Colon (tissue), 2 donors: ENCODE measurements at regions not wholly inside any gene's neighbourhood (a gene's known extent, or its start where the extent isn't known, plus 50 kb on each side); places are given as distances from the start of the nearest gene placed in this dataset.
A peak's percentile ranks its signal among the peaks of the same experiment; 100 is the strongest.

Experiments
- FAIRE-seq: peaks from 2 replicates; lab custom pipeline; 2012; peaks lifted over from hg19 to GRCh38; lab: Jason Lieb, UNC
- donor health status: control.
- donor health status: control.

GRCh38 chr5:14983666-14984441 is 112.3 kb upstream of the ANKH start:
- FAIRE-seq, result no peak

GRCh38 chr5:14980698-14981097 is 109.1 kb upstream of the ANKH start:
- no peak for FAIRE-seq

- peak; percentile 21 for FAIRE-seq
Observed at GRCh38 chr5:14977058-14977685, 105.6 kb upstream of the ANKH start.

GRCh38 chr5:14976486-14976885 is 104.9 kb upstream of the ANKH start:
- FAIRE-seq, result no peak

GRCh38 chr5:14971873-14972272 is 100.3 kb upstream of the ANKH start:
- no peak for FAIRE-seq

- no peak for FAIRE-seq
Observed at GRCh38 chr5:14968796-14969195, 97.2 kb upstream of the ANKH start.

- FAIRE-seq, result no peak
Observed at GRCh38 chr5:14967166-14967565, 95.6 kb upstream of the ANKH start.

GRCh38 chr5:14965815-14966214 is 94.2 kb upstream of the ANKH start:
- FAIRE-seq, result no peak

GRCh38 chr5:14962604-14963003 is 91.0 kb upstream of the ANKH start:
- no peak for FAIRE-seq

GRCh38 chr5:14960120-14960462 is 88.5 kb upstream of the ANKH start:
- no peak for FAIRE-seq

GRCh38 chr5:14959399-14960119 is 88.0 kb upstream of the ANKH start:
- FAIRE-seq, result no peak

- FAIRE-seq, result no peak
Observed at GRCh38 chr5:14958188-14958587, 86.6 kb upstream of the ANKH start.

- no peak for FAIRE-seq
Observed at GRCh38 chr5:14956423-14957046, 85.0 kb upstream of the ANKH start.

GRCh38 chr5:14954616-14955343 is 83.2 kb upstream of the ANKH start:
- no peak for FAIRE-seq

- FAIRE-seq, result no peak
Observed at GRCh38 chr5:14954216-14954615, 82.6 kb upstream of the ANKH start.

- no peak for FAIRE-seq
Observed at GRCh38 chr5:14953075-14953607, 81.6 kb upstream of the ANKH start.

- FAIRE-seq, result no peak
Observed at GRCh38 chr5:14948383-14948782, 76.8 kb upstream of the ANKH start.

GRCh38 chr5:14946815-14947620 is 75.4 kb upstream of the ANKH start:
- FAIRE-seq, result no peak

- FAIRE-seq, result no peak
Observed at GRCh38 chr5:14945450-14945849, 73.9 kb upstream of the ANKH start.

- no peak for FAIRE-seq
Observed at GRCh38 chr5:14944996-14945395, 73.4 kb upstream of the ANKH start.

GRCh38 chr5:14944350-14944739 is 72.8 kb upstream of the ANKH start:
- no peak for FAIRE-seq
